GM19043 (cell line): ENCODE measurements at regions not wholly inside any gene's neighbourhood (a gene's known extent, or its start where the extent isn't known, plus 50 kb on each side); places are given as distances from the start of the nearest gene placed in this dataset.

ENCODE experiments used
- ATAC-seq: cut with Tn5 transposase; IDR thresholded peaks from one replicate; pipeline ENCODE4 v1.9.1; 2021; ENCODE audit warnings: low read depth; ENCODE audit not compliant: unreplicated experiment

DNA sequence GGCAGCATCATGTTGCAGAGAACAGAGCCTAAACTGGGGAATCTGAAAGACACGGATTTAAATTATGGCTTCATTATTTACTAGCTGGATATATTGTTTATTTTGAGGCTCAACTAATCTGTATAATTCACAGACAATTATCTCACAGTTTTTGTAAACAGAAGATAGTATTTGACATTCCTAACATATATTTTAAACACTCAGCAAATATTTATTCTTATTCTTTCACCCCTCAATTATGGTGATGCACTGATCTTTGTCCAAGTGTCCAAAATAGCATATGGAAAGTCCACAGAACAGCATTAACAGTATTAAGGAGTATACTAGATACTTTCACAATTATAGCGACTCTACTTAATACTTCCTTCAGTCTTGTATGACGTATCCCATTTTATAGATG, 257.0 kb downstream of the ADGRG6 start:
- no peak for ATAC-seq

DNA sequence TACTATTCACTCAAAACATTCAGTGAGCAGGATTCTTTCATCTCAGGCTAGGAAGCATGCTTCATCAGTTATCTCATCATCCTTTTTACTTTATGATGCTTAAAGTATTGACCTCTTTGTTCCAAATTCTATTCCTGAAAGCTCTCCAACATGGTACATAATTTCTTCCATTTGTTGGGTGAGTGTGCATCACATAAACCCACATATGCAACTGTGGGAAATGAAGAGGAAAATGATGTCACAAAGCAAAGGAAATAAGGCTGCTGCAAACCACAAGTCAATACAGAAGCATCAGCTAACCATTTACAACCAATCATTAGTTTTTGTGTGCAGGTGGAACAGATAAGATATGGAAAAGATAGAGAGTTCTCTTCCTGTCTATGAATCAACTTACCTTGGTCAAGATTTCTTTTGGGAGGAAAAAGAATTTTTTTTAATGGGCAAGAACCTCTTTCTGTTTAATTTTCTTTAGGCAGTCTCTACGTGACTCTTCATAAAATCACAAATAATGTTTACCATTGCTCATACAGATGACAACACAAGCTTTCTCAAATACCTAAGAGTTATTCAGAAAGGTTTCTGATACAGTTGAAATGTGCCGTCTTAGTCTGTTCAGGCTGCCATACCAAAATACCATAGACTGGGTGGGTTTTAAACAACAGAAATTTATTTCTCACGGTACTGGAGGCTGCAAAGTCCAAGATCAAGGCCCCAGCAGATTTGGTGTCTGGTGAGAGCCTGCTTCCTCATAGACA, 259.9 kb downstream of the ADGRG6 start:
- ATAC-seq = no peak

DNA sequence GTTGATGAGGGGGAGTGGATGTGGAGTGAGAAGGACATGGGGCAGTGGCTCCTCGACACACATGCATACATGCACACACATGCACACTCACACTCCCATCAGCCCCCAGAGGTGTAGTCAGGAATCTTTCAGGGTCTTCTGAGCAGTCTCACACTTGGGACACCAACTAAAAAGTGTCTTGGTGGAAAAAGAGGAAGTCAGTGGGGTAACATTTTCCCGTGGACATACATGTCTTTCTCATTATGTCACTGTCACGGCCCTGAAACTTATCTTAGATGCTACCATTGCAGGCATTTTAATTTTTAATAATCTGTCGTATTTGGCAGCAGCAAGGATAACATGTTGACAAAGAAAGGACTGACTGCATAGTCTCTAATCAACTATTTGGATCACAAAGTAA, 261.1 kb downstream of the ADGRG6 start:
- ATAC-seq = no peak

DNA sequence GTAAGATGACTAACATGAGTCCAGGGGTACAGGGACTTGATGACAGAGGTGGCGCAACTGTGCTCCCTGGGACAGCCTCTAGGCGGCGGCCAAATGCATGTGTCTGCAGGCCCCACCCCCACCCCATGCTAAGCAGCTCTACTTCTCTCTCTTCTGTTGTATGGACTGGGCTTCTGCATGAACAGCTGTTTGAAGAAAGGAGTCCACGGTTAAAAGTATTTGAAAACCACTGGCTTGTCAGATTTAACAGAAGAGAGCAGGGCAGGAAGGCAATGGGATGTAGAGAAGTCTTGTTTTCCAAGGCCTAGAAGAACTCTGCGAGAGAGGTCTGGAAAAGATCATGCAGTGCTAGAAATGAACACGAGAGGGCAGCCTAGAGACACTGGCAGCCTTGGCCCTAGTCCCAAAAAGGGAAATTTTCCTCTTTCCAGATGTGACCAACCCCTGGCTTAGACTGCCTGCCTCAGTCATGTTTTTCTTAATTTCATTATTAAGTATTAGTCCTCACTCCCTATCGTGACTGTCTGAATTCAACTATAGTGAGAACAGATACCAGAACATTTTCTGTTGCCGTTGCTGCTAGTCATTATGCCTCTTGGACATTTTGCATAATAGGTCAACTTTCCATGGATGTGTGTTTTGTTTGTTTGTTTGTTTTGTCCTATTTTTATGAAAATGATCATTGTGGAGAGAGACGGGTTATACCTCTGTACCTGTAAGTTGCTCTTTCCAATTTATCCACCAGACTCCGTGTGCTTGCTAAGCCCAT, 265.0 kb downstream of the ADGRG6 start:
- peak; percentile 59 for ATAC-seq

DNA sequence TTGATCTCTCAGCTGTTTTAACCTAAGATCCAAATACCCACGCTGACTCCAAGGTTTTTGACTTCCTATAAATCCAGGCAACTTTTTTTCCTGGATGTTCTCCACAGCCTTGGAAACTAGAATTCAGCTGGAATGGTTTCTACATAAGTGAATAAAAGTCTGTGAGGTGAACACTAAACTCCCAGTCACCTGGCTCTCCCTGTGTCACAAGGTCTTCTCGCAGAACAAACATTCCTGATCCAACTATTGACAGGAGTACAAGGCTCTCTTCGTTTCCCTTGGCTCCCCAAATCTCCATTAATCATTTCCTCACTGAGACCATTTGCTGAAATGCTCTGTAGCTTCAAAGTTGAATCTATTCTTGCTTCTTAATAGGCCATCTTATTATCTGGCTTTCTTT, 265.7 kb downstream of the ADGRG6 start:
- no peak for ATAC-seq

DNA sequence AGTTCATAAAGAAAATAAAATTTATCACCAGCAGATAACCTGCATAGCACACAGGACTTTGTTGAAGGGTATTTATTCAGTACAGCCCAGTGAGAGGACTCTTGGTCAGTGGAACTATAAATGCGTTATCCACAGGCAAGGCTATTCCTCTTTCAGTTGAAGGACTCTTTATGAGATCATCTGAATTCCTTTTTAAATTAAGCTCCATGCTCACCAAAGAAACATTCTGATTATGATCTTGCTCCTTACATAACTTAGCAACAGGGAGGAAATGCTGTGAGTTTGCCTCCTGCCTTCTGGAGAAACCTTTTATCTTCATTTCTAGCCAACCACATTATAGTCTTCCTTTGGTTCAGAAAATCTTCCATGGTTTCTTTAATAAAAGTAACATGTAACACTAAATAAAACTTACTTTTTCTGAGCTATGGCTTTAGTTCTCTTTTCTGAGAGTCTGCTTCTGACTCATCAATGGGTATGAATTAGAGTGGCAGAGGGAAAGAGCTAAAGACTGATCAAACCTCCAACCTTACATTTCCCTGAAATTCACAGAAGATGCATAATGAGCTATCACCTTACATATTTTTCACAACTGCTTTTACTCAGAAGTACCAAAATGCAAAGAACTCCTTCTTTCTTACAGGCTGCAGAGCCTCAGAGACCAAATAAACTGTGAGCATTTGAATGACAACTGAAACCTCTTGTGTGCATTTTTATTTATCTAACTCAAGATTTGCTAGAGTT, 267.2 kb downstream of the ADGRG6 start:
- no peak for ATAC-seq

DNA sequence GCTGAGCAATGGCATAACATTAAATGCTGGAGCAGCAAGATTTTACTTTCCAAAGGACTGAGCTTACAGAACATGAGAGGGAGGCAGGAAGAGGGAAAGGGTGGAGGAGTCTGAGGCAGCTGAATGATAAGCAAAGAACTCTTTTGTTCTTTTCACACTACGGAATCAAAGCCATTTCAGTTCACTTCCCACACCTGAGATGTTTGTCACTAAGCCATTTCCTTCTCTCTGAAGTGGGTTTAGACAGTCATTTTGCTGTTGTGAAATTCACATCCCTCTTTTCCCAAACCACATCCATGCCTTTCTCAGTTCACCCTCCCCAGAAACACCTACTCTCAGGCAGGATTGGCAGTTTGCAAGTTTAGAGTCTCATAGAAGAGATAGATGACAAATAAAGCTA, 267.9 kb downstream of the ADGRG6 start:
- no peak for ATAC-seq

DNA sequence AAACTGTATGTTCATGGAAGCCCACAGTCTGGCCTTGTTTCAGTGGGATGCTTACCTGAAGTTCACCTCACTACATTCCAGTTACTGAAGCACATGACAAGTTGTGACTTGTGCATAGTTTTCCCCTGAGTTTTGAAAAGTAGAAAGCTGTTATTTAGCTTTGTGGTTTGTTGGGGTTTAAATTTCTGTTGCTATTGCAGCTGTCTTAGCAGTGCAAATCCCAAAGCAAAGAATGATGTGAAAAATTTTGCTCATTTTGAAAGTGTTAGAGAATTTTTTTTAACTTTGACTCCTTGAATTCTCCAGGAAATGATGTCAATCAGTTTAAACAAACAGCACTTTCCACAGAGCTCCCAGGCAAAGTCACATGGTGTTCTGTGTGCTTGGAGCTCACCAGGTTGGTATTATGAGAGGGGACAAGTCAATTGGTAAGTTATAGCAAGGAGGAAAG, 268.4 kb downstream of the ADGRG6 start:
- no peak for ATAC-seq

DNA sequence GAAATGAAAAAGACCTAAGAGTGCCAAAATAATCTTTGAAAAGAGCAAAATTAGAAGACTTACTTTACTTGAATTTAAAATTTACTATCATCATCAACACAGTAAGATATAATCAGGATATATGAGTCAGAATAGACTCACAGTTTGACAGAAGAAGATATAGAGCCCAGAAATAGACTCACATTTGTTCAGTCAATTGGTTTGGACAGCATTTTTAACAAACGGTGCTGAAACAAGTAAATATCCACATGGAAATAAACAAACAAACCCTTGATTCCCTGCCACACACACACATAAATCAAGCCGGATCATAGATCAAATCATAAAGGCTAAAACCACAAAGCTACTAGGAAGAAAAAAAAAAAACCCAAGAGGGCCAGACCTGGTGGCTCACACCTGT, 291.1 kb downstream of the ADGRG6 start:
- no peak for ATAC-seq

DNA sequence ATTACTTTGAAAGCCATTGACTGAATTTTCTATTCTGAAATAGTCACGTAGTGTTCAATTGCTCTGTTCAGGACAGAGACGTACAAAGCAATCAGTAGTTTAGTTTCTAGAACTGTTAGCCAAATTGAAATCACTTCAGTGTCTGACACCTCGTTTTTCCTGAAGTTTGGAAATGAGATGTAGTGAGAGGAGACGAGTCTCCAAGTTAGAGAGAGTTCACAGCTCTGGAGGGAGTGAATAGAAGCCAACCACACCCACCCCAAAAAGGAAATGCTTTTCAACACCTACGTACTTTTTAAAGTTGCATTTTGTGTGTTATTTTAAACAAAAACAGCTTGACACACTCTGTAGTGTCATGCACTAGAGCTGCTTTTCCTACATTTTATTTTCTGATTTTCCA, 296.0 kb downstream of the ADGRG6 start:
- no peak for ATAC-seq

DNA sequence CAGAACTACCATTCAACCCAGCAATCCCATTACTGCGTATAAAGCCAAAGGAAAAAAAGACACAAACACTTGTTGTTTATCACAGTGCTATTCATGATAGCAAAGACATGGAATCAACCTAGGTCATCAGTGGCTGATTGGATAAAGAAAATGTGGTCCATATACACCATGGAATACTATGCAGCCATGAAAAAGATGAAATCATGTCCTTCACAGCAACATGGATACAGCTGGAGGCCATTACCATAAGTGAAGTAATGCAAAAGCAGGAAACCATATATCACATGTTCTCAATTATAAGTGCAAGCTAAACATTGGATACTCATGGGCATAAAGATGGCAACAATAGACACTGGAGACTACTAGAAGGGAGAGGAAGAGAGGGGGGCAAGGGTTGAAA, 299.6 kb downstream of the ADGRG6 start:
- no peak for ATAC-seq

DNA sequence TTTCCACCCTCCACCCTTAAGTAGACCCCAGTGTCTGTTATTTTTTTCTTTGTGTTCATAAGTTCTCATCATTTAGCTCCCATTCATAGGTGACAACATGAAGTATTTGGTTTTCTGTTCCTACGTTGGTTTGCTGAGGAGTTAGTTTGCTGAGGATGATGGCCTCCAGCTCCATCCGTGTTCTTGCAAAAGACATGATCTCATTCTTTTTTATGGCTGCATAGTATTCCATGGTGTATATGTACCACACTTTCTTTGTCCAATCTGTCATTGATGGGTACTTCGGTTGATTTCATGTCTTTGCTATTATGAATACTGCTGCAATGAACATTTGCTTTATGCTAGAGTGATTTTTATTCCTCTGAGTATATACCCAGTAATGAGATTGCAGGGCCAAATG, 301.2 kb downstream of the ADGRG6 start:
- ATAC-seq = no peak

DNA sequence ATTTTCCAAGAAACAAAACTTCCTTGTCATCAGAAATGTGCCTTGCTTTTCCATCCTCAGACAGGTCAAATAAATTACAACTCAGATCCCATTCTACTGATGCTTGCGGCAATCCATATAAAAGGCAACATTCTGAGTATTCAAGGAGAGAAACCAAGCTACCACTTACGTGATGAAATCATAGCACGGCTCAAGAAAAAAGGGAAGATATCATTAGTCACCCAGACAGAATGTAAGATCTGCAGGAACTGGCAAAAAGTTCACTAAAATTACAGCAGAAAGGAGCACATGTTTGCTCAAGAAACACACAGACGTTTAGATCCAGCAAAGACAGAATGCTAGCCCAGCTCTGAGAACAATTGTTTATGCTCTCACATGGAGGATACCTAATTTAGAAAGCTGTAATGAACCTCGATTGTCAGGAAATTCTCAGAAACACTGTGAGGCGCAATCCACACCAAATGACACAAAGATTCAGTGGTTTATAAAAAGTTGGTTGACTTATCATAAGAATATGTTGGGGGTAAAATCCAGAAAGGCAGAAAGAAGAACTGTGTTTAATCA, 304.2 kb downstream of the ADGRG6 start:
- no peak for ATAC-seq

DNA sequence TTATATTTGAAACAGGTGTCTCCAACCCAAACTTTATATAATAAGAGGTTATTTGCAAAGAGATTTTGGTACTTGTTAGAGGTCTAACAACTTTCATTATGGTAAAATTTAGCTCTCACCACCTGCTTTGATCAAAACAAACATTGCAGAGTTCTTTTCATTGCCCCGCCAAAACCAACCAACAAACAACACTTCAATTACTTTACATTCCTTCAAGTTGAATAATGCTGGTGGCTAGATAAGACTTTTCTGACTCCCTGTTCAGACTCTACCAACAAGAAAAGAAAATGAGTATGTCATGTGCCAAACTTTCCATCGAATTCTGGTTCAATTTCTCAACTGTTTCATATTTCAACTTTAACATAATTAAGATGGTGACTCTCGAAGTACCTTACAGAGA, 311.1 kb downstream of the ADGRG6 start:
- ATAC-seq = no peak

DNA sequence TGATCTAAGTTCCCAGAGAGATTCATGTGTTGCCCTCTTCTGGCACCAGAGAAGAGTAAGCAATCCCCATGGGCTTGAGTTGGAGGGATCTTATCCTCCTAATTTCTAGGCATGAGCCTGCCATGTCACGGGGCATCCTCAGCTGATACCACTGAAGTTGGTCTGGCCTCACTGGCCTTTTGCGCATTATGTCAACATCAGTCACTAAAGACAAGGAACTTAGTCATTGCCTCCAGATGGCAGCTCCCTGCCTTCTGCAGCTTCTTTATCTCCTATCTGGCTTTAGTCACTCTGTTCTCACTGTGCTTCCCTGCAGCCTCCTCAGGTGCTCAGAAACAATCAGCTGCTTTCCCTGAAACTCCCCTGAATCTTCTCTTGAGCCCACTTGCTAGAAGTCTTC, 312.2 kb downstream of the ADGRG6 start:
- ATAC-seq = no peak

DNA sequence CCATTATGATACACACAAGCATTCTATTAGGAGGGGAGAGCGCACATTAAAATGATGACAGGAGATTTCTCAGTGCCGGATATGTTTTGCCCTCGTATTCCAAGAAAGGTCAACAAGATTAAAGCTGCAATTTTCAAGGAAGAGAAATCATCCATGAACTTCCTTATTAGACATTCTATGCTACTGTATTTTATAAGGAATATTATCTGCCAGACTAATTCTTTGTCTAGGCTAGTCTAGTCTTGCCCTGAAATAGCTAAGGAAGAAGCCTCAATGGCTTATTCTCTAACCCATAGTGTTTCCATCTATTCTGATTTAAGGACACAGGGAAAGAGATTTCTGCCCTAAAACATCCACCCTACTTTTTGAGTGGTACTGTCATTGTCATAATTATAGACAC, 315.4 kb downstream of the ADGRG6 start:
- no peak for ATAC-seq

DNA sequence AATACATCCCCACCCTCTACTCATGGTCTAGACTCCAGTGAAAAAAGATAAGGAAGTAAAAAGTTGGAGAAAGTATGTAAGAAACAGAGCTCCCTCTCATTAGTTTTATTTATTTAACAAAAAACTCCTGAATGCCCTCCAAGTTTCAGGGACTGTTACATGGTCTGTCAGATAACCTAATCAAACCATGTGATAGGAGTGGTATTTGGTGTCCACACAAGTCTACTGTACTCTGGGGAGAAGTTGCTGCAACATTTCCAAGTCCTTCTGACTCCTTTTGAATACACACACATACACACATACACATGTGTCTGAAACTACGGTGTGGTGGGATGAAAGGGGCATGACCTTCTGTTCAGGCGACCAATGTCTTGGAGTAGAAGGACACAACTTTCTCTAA, 320.0 kb downstream of the ADGRG6 start:
- no peak for ATAC-seq

DNA sequence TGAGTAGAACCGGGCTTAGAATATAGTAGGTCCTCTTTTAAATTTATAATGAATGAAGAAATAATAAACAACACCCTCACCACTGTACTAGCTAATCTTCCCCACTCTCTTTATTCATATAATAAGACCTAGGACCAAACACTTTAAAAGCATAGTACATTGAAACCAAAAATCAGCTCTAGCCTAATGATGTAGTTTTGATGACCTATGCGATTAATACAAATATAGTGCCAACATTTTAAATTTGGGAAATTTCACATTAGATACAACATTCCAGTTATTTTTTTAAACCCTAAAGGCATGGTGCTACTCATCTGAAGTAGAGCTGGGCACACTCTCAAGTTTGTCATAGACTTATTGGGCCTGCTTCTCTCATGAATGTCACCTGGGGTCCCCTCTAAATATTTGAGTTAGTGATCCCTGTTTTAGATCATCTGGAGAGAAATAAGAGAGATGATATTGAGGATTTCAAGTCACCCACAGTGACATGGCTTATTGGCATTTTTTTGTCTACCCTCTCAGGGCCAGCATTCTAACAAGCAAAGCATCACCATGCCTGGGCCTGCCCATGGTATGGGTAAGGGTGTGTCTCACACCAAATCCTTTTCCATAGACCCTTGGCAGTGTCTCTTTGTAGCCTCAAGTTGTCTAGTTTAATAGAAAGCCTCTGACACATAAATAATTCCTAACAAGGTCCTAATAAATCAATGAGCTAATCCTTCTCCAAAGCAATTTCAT, 319.8 kb downstream of the HIVEP2 start:
- no peak for ATAC-seq

DNA sequence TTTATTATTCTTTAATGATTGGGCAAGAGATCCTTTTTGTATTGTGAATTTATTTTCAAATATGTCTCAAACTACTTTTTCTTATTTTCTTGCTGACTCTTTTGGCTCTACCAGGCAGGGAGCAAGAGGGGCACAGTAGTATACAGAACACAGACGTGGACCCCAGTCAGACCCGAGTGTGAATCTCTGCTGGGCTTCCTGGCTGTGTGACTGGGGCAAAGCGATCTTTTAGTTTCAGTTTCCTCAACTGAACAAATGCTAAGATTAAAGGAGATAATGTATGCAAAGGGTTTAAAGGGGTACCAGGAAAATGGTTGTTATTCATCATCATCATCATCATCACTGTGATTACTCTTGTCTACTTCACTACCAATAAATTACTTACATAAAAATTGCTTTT, 317.5 kb downstream of the HIVEP2 start:
- ATAC-seq = no peak
